ENCODE measurements at regions not wholly inside any gene's neighbourhood (a gene's known extent, or its start where the extent isn't known, plus 50 kb on each side); places are given as distances from the start of the nearest gene placed in this dataset.

GRCh38 chr12:115213538-115214016 is 529.6 kb upstream of the TBX3 start:
- Mint-ChIP-seq H3K4me1 (no peaks in the 10 kb centered on the region), H3K36me3 (no peaks in the 10 kb centered on the region)
- WGBS (ENCODE audit: insufficient coverage) = 12% methylated on average over 6 of the region's 6 CpGs

GRCh38 chr12:115213118-115213517 is 529.1 kb upstream of the TBX3 start:
- ATAC-seq (replicated peaks in 1 of 4) = no peak
- CTCF ChIA-PET = no interaction called here
- H3K9me3 ChIP-seq = no peaks in the 10 kb centered on the region
- no peaks in the 10 kb centered on the region for H3K36me3 Mint-ChIP-seq
- peaks cover 10 to 11% (median 10%) of the 10 kb centered on the region in 3 donors for H3K9me3 Mint-ChIP-seq
- H3K4me3 ChIP-seq (ENCODE audit: control insufficient read depth in 1 of 2, extremely low read depth in 1 of 2, low read length in 1 of 2) = no peak overlapping the region
- no peaks in the 10 kb centered on the region for H3K4me1 ChIP-seq (ENCODE audit: control insufficient read depth in 1 of 2, extremely low read depth in 1 of 2, insufficient read depth in 2 of 2, low read length in 2 of 2)
- no peak overlapping the region for H3K27ac ChIP-seq (ENCODE audit: low read length)
- no peaks in the 10 kb centered on the region for H3K4me1 Mint-ChIP-seq
- H3K27me3 Mint-ChIP-seq = peaks cover 0 to 3% of the 10 kb centered on the region in 2 donors
- no peaks in the 10 kb centered on the region for H3K27me3 ChIP-seq (replicated peaks in 1 of 2; ENCODE audit: control insufficient read depth in 2 of 2, extremely low read depth in 1 of 2, insufficient read depth in 2 of 2, low read length in 1 of 2)
- no peak overlapping the region for H3K27ac Mint-ChIP-seq
- no peak for DNase-seq
- WGBS (ENCODE audit: insufficient coverage) = no CpG with 5 or more reads among the region's 1 CpG
- H3K4me3 Mint-ChIP-seq = no peak overlapping the region
- no peaks in the 10 kb centered on the region for H3K36me3 ChIP-seq (ENCODE audit: control insufficient read depth in 2 of 2, extremely low read depth in 1 of 2, insufficient read depth in 1 of 2, low read length in 1 of 2)
- POLR2A ChIA-PET = no interaction called here

More at GRCh38 chr12:115213538-115214016, 529.6 kb upstream of the TBX3 start:
- no peak overlapping the region for H3K27ac Mint-ChIP-seq
- ChIA-PET CTCF (no interaction called here), POLR2A (no interaction called here)
- Histone ChIP-seq H3K27ac (ENCODE audit: low read length) (no peak overlapping the region), H3K9me3 (no peaks in the 10 kb centered on the region), H3K27me3 (replicated peaks in 1 of 2; ENCODE audit: control insufficient read depth in 2 of 2, extremely low read depth in 1 of 2, insufficient read depth in 2 of 2, low read length in 1 of 2) (no peaks in the 10 kb centered on the region), H3K36me3 (ENCODE audit: control insufficient read depth in 2 of 2, extremely low read depth in 1 of 2, insufficient read depth in 1 of 2, low read length in 1 of 2) (no peaks in the 10 kb centered on the region), H3K4me1 (ENCODE audit: control insufficient read depth in 1 of 2, extremely low read depth in 1 of 2, insufficient read depth in 2 of 2, low read length in 2 of 2) (no peaks in the 10 kb centered on the region), H3K4me3 (ENCODE audit: control insufficient read depth in 1 of 2, extremely low read depth in 1 of 2, low read length in 1 of 2) (no peak overlapping the region)
- peaks cover 0 to 3% of the 10 kb centered on the region in 2 donors for H3K27me3 Mint-ChIP-seq
- H3K4me3 Mint-ChIP-seq = no peak overlapping the region
- DNase-seq (no peak), ATAC-seq (replicated peaks in 1 of 4) (no peak)
- H3K9me3 Mint-ChIP-seq = peaks cover 10 to 15% (median 14%) of the 10 kb centered on the region in 3 donors

- peaks cover 10% of the 10 kb centered on the region in 3 donors for H3K9me3 Mint-ChIP-seq
- POLR2A ChIA-PET = no interaction called here
- CTCF ChIA-PET = no interaction called here
- Histone ChIP-seq H3K36me3 (ENCODE audit: control insufficient read depth in 2 of 2, extremely low read depth in 1 of 2, insufficient read depth in 1 of 2, low read length in 1 of 2) (no peaks in the 10 kb centered on the region), H3K27ac (ENCODE audit: low read length) (no peak overlapping the region), H3K27me3 (replicated peaks in 1 of 2; ENCODE audit: control insufficient read depth in 2 of 2, extremely low read depth in 1 of 2, insufficient read depth in 2 of 2, low read length in 1 of 2) (no peaks in the 10 kb centered on the region), H3K4me1 (ENCODE audit: control insufficient read depth in 1 of 2, extremely low read depth in 1 of 2, insufficient read depth in 2 of 2, low read length in 2 of 2) (no peaks in the 10 kb centered on the region), H3K4me3 (ENCODE audit: control insufficient read depth in 1 of 2, extremely low read depth in 1 of 2, low read length in 1 of 2) (no peak overlapping the region), H3K9me3 (no peaks in the 10 kb centered on the region)
- WGBS (ENCODE audit: insufficient coverage) = no CpG with 5 or more reads among the region's 1 CpG
- DNase-seq = no peak
- no peak for ATAC-seq (replicated peaks in 1 of 4)
- no peak overlapping the region for H3K27ac Mint-ChIP-seq
- peaks cover 0 to 3% of the 10 kb centered on the region in 2 donors for H3K27me3 Mint-ChIP-seq
- no peaks in the 10 kb centered on the region for H3K36me3 Mint-ChIP-seq
- no peak overlapping the region for H3K4me3 Mint-ChIP-seq
- H3K4me1 Mint-ChIP-seq = no peaks in the 10 kb centered on the region
Observed at GRCh38 chr12:115212356-115212755, 528.4 kb upstream of the TBX3 start.

- 55% methylated on average over 3 of the region's 3 CpGs for WGBS (ENCODE audit: insufficient coverage)
- peaks cover 7 to 10% (median 10%) of the 10 kb centered on the region in 3 donors for H3K9me3 Mint-ChIP-seq
- no peaks in the 10 kb centered on the region for H3K4me1 Mint-ChIP-seq
- DNase-seq = no peak
- no peak for ATAC-seq (replicated peaks in 1 of 4)
- Histone ChIP-seq H3K27ac (ENCODE audit: low read length) (no peak overlapping the region), H3K4me3 (ENCODE audit: control insufficient read depth in 1 of 2, extremely low read depth in 1 of 2, low read length in 1 of 2) (no peak overlapping the region), H3K36me3 (ENCODE audit: control insufficient read depth in 2 of 2, extremely low read depth in 1 of 2, insufficient read depth in 1 of 2, low read length in 1 of 2) (no peaks in the 10 kb centered on the region), H3K4me1 (ENCODE audit: control insufficient read depth in 1 of 2, extremely low read depth in 1 of 2, insufficient read depth in 2 of 2, low read length in 2 of 2) (no peaks in the 10 kb centered on the region), H3K27me3 (replicated peaks in 1 of 2; ENCODE audit: control insufficient read depth in 2 of 2, extremely low read depth in 1 of 2, insufficient read depth in 2 of 2, low read length in 1 of 2) (no peaks in the 10 kb centered on the region), H3K9me3 (no peaks in the 10 kb centered on the region)
- H3K36me3 Mint-ChIP-seq = no peaks in the 10 kb centered on the region
- CTCF ChIA-PET = no interaction called here
- POLR2A ChIA-PET = no interaction called here
- H3K4me3 Mint-ChIP-seq = no peak overlapping the region
- H3K27me3 Mint-ChIP-seq = peaks cover 0 to 3% of the 10 kb centered on the region in 2 donors
- H3K27ac Mint-ChIP-seq = no peak overlapping the region
Observed at GRCh38 chr12:115210533-115211252, 526.7 kb upstream of the TBX3 start.

GRCh38 chr12:115209230-115209629 is 525.3 kb upstream of the TBX3 start:
- Mint-ChIP-seq H3K36me3 (no peaks in the 10 kb centered on the region), H3K9me3 (peaks cover 7 to 10% (median 10%) of the 10 kb centered on the region in 3 donors), H3K27ac (no peak overlapping the region), H3K4me3 (no peak overlapping the region), H3K4me1 (no peaks in the 10 kb centered on the region), H3K27me3 (peaks cover 0 to 3% of the 10 kb centered on the region in 2 donors)
- Histone ChIP-seq H3K4me3 (ENCODE audit: control insufficient read depth in 1 of 2, extremely low read depth in 1 of 2, low read length in 1 of 2) (no peak overlapping the region), H3K27me3 (replicated peaks in 1 of 2; ENCODE audit: control insufficient read depth in 2 of 2, extremely low read depth in 1 of 2, insufficient read depth in 2 of 2, low read length in 1 of 2) (no peaks in the 10 kb centered on the region), H3K27ac (ENCODE audit: low read length) (no peak overlapping the region), H3K9me3 (no peaks in the 10 kb centered on the region), H3K36me3 (ENCODE audit: control insufficient read depth in 2 of 2, extremely low read depth in 1 of 2, insufficient read depth in 1 of 2, low read length in 1 of 2) (no peaks in the 10 kb centered on the region), H3K4me1 (ENCODE audit: control insufficient read depth in 1 of 2, extremely low read depth in 1 of 2, insufficient read depth in 2 of 2, low read length in 2 of 2) (no peaks in the 10 kb centered on the region)
- CTCF ChIA-PET = no interaction called here
- 70% methylated on average over 8 of the region's 8 CpGs for WGBS (ENCODE audit: insufficient coverage)
- DNase-seq (no peak), ATAC-seq (replicated peaks in 1 of 4) (no peak)
- POLR2A ChIA-PET = no interaction called here

GRCh38 chr12:115208098-115208497 is 524.1 kb upstream of the TBX3 start:
- ATAC-seq (replicated peaks in 1 of 4) = no peak
- Mint-ChIP-seq H3K36me3 (no peaks in the 10 kb centered on the region), H3K4me3 (no peak overlapping the region), H3K27me3 (no peaks in the 10 kb centered on the region), H3K4me1 (no peaks in the 10 kb centered on the region), H3K27ac (no peak overlapping the region), H3K9me3 (peaks cover 7 to 10% (median 10%) of the 10 kb centered on the region in 3 donors)
- DNase-seq = no peak
- Histone ChIP-seq H3K9me3 (no peaks in the 10 kb centered on the region), H3K4me3 (ENCODE audit: control insufficient read depth in 1 of 2, extremely low read depth in 1 of 2, low read length in 1 of 2) (no peak overlapping the region), H3K36me3 (ENCODE audit: control insufficient read depth in 2 of 2, extremely low read depth in 1 of 2, insufficient read depth in 1 of 2, low read length in 1 of 2) (no peaks in the 10 kb centered on the region), H3K27me3 (replicated peaks in 1 of 2; ENCODE audit: control insufficient read depth in 2 of 2, extremely low read depth in 1 of 2, insufficient read depth in 2 of 2, low read length in 1 of 2) (no peaks in the 10 kb centered on the region), H3K27ac (ENCODE audit: low read length) (no peak overlapping the region), H3K4me1 (ENCODE audit: control insufficient read depth in 1 of 2, extremely low read depth in 1 of 2, insufficient read depth in 2 of 2, low read length in 2 of 2) (no peaks in the 10 kb centered on the region)
- CTCF ChIA-PET = no interaction called here
- POLR2A ChIA-PET = no interaction called here
- WGBS (ENCODE audit: insufficient coverage) = 20% methylated on average over 1 of the region's 6 CpGs
